Endothelial cell of umbilical vein (primary cell): ENCODE measurements at regions not wholly inside any gene's neighbourhood (a gene's known extent, or its start where the extent isn't known, plus 50 kb on each side); places are given as distances from the start of the nearest gene placed in this dataset.

Experiments
- CTCF ChIP-seq, 2 donors: IDR thresholded peaks; 1 replicate in 1 of 2; 2 replicates in 1 of 2; pipeline ENCODE4 v1.5.1; 2011; ENCODE audit warnings: low read length in 2 of 2, mild to moderate bottlenecking in 2 of 2, moderate library complexity in 2 of 2, control low read depth in 1 of 2, inconsistent platforms in 1 of 2, low read depth in 1 of 2; ENCODE audit not compliant: insufficient read depth in 1 of 2; ENCODE audit errors: extremely low read depth in 1 of 2
- EZH2 ChIP-seq: IDR thresholded peaks from 2 replicates; pipeline ENCODE4 v1.6.1; 2012; ENCODE audit warnings: borderline replicate concordance, low read depth, mild to moderate bottlenecking, moderate library complexity, low read length, inconsistent platforms; ENCODE audit not compliant: severe bottlenecking
- FOS ChIP-seq: IDR thresholded peaks from 2 replicates; pipeline ENCODE4 v1.6.1; 2011; ENCODE audit warnings: mild to moderate bottlenecking, low read length, moderate library complexity, borderline replicate concordance; ENCODE audit not compliant: insufficient read depth
- GATA2 ChIP-seq: IDR thresholded peaks from 2 replicates; pipeline ENCODE4 v1.7.0; 2011; ENCODE audit warnings: low read depth, mild to moderate bottlenecking, moderate library complexity, mixed read lengths, low read length; ENCODE audit not compliant: insufficient read length, insufficient read depth
- POLR2A ChIP-seq: IDR thresholded peaks from 2 replicates; pipeline ENCODE4 v1.6.1; 2012; ENCODE audit warnings: low read depth, mild to moderate bottlenecking, control low read depth, low read length
- POLR2AphosphoS5 ChIP-seq: IDR thresholded peaks from 2 replicates; pipeline ENCODE4 v1.6.1; 2012; ENCODE audit warnings: low read depth, mild to moderate bottlenecking, control low read depth, low read length, moderate library complexity; ENCODE audit not compliant: insufficient read depth

- TF ChIP-seq CTCF (IDR thresholded peaks at IDR 0.05; ENCODE audit: extremely low read depth in 1 of 2, insufficient read depth in 1 of 2, low read depth in 1 of 2, low read length in 2 of 2) = no peak
- no peak for TF ChIP-seq EZH2
- no peak for TF ChIP-seq GATA2
- TF ChIP-seq FOS = no peak
- no peak for TF ChIP-seq POLR2AphosphoS5
- no peak for TF ChIP-seq POLR2A
Observed at GRCh38 chr13:84606616-84607015, 724.3 kb upstream of the SLITRK1 start.
